Erythroblast (primary cell): ENCODE measurements at regions not wholly inside any gene's neighbourhood (a gene's known extent, or its start where the extent isn't known, plus 50 kb on each side); places are given as distances from the start of the nearest gene placed in this dataset.

Source experiments
- DNase-seq, 2 experiments: peaks; one replicate each; lab custom pipeline; 2025; lab: John Stamatoyannopoulos, UW
- GATA1 ChIP-seq: IDR thresholded peaks from 2 replicates; pipeline ENCODE4 v1.6.1; 2011; ENCODE audit warnings: low read depth, mild to moderate bottlenecking, control low read depth, low read length, moderate library complexity
- POLR2A ChIP-seq: IDR thresholded peaks from 2 replicates; pipeline ENCODE4 v1.6.1; 2011; ENCODE audit warnings: mild to moderate bottlenecking, low read length

DNA sequence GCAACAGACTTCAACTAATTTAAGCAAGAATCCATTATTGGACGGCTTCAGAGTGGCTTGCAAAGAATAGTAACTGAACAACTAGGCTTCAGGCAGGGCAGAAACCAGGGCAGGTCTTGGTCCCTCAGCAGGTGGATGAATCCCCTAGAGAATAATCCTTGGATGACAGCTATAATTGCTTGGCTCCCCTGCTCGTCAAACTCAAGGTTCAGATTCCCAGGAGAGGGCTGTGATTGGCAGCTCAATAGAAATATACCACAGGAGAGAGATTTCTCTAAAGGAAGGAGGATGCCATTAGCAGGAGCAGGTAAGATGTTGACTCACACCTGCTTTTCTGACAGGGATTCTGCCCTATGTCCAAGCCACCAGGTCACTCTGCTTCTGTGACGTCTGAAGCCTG is 89.6 kb upstream of the PCDH8 start:
- DNase-seq, result no peak
- TF ChIP-seq GATA1 (no peak), POLR2A (no peak)

DNA sequence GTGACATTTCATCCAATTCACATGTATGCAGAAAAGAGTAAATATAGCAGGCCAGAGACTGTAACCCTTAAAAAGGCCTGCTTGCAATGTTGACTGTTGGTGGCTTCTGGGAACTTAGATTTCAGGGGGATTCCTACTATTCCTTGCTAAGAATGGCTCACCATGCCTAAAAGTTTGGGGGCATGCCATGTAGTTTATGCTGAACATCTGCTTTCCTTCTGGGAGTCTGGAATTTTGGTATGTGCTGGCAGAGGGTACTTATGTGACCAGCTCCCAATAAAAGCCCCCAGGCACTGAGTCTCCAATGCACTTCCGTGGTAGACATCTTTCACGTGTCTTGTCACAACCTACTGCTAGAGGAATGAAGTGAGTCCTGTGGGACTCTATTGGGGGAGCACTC is 88.4 kb upstream of the PCDH8 start:
- TF ChIP-seq POLR2A, result no peak
- TF ChIP-seq GATA1, result no peak

DNA sequence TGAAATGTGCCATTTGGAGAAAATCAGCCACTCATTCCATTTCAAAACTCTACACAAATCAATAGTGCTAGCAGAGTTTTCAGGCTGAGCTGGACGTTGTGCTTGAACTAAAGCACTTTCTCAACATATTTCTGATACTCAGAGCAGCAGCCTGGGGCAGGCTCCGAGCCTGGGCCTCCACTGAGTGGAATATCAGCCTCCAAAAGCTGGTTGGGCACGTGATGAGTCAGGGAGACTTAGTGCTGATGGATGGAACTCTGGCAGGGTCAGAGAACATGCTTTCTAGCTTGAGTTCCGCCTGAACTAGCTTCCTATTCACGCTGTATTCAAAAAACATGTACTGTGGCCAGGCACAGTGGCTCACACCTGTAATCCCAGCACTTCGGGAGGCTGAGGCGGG is 85.8 kb upstream of the PCDH8 start:
- TF ChIP-seq POLR2A (no peak), GATA1 (no peak)
- no peak for DNase-seq

More for the DNA sequence above, 88.4 kb upstream of the PCDH8 start:
- DNase-seq, result no peak

DNA sequence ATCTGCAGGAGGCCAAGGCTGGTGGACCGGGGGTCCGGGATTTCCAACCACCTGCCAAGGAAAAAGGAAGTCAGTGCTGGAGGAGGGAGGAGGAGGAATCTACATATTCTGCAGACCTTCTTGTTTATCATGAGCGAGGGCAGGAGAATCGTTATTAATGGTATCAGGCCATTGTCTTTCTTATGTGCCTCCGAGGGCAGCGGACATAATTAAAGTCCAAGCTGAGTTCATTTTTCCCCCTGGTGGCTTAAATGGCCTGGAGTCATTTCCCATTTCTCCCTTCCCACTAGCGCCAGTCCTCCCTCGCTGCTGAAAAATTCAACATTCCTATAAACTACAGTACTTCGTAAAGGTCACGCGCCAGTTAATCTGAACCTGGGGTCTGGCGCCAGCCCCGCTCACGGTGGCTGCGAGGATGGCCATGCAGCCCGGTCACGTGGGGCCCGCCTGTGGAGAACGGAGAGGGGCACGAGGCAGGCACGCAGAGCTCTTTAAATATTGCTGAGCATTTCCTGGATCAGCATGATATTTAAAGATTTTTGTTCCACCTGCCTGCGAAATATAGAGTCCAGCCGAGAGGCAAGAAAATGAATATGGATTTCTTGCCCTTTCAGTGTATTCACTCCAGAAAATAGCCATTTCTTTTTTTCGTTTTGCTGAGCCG is 85.2 kb upstream of the PCDH8 start:
- no peak for TF ChIP-seq POLR2A
- TF ChIP-seq GATA1, result no peak
- DNase-seq, result no peak

DNA sequence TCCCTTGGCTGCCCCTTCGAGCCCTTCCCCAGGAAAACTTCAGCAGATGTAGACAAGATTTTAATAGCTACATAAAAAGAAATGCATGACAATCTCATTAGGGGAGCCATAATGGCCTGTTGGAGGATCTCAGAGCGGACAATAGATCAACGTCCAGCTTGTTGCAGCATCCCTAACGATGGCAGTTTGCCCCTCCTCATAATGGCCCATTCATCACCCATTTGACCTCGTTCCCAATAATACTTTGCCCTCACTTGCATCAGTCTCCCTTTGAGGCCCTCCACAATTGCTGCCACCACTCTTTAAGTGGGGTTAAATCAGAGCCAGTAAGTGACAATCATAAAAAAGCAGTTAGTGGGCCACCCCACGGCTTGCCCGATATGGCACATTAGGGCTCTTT is 84.7 kb upstream of the PCDH8 start:
- TF ChIP-seq GATA1 (no peak), POLR2A (no peak)

DNA sequence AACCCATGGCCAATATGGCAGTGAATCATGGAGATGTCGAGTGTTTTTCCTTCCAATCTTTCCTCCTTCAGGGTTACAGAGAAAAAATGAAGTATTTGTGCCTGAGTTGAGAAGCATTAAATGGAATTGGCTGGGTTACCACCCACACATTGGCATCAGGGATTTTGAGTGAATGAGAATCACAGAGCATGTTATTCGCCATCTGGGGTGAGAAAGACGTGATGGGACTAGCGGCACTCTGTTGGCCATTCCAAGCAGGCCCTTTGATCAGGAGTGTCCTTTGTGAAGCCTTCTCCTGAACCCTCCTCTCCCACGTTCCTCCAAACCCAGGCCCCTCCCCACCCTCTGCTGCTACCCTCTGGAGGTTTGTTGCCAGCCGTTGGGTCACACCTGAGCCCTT is 84.2 kb upstream of the PCDH8 start:
- DNase-seq, result no peak
- TF ChIP-seq GATA1, result no peak
- TF ChIP-seq POLR2A, result no peak

More for the DNA sequence above, 84.7 kb upstream of the PCDH8 start:
- no peak for DNase-seq

DNA sequence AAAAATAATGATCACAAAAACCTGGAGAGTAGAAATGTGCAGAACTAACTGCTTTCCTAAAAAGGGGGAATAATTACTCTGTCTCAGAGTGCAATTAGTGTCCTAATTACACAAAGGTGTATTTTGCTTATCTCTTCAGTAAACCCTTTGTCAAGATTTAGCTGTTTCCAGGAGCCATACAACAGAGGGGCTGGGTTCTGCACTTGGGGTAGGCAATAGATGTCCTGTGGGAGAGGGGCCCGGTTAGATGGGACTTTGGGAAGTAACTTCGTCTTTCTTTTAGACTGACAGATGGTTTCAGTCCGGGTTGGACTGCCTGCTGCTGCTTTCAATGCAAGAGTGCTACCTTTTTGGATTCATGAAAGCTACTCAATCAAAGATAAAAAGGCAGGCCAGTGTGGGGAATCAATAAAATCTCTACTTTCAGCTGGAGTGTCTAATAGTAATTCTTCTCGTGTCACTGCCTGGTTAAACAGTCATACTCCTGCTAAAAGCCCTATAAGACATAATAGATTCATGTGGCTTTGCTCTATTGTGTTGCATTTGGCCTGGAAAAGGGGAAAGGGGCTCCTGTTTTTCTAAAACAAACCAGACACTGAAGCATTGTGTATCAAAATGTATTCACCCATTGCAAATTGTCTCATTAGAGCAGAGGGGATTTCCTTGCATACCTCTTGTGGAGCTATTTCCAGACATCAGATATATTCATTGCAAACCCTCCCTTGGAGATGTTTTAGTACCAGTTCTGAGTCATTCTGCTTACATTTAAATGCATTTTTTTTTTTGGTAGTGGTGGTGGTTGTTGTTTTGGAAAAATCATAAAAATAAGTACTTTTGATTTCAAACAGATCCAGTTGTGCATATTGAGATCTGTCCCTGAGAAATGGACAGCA is 83.3 kb upstream of the PCDH8 start:
- DNase-seq, result no peak
- TF ChIP-seq GATA1 (no peak), POLR2A (no peak)

DNA sequence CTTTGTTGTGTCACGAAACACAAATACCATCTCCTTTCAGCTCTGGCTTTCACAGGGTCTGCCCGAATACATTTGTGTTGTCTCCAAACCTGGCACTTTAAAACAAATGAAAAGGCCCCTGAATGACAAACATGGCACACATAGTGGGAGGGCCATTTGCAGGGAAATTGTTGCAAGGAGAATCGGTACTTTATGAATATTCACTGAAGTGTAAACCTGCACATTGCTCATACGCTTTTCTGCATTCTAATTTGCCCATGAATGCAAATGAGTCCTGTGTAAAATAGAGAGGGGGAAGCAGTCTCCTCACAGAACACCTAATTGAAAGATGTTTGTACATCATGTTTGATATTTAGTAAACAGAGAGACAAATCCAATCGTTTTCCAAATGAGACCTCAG is 82.7 kb upstream of the PCDH8 start:
- no peak for TF ChIP-seq POLR2A
- no peak for TF ChIP-seq GATA1
- no peak for DNase-seq

DNA sequence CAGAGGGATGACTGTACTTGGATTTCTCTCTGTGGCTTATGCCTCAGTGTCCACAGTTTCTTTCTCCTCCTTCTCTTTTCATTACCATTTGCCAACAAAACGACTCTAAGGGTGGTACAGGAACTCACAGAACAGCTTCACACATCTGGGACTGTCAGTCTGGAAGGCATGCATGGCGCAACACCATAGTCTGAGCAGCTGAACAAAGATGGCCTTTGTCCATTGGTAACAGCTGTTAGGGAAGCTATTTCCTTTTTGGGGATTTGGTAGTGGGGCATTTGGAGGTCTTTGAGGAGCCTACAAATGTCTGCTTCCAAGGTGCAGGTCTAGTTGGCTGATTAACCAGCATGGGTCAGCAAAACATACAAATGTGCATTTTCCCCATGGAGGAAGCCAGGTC is 81.4 kb upstream of the PCDH8 start:
- TF ChIP-seq POLR2A (no peak), GATA1 (no peak)

DNA sequence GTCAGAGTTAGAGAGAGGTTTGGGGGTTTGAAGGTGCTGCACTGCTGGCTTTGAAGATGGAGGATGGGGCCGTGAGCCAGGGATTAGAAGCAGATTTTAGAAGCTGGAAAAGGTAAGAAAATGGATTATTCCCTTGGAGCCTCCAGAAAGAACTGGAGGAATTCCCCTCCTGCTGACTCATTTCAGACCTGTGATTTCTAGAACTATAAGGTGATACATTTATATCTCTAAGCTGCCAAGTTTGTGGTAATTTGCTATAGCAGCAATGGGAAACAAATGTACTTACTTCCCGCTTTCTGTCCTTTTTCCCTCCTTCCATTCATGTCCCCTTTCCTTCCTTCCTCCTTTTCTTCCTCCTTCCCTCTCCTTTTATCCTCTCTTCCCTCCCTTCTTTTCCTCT is 78.5 kb upstream of the PCDH8 start:
- DNase-seq, result no peak
- TF ChIP-seq GATA1 (no peak), POLR2A (no peak)

More for the DNA sequence above, 81.4 kb upstream of the PCDH8 start:
- DNase-seq, result no peak

DNA sequence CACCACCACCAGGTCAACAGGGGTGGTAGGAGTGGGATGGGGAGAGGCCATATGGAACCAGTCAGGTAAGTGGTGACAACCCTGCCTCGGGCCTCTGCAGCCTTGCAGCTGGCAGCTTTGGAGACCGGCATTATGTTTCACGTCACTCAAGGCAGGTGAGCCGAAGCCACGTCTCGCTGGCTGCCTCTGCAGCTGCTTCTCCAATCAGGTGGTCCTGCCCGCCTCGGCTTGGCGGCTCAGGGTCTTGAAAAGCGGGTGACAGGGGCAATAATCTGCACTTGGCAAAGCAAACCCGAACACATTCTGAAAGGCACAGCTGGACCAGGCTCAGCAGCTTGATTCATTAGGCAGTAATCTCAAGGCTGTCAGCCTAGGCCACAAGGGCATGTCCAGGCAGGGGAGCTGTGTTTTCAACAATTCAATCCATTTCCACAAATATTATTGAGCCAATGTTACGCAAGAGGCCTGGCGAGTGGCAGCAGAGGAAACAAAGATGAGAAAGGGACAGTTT is 77.4 kb upstream of the PCDH8 start:
- TF ChIP-seq POLR2A (no peak), GATA1 (no peak)
- DNase-seq, result no peak

DNA sequence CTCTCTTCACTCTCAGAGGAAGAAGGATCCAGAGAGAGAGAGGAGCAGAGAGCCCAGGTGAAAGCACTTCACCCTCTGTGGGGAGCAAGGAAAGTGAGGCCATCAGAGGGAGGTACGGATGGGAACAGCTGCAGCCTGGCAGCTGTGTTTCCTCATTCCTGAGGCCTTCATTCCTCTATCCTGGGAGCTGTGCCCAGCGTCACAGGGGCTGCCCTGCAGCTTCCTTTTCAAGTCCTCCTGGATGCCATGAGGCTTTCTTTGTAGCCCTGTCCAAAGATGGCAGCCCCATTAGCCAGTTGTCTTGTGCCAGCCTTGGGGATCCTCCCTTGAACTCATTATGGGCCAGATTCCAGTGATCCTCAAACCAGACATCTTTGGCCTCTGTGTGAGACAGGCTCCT is 76.8 kb upstream of the PCDH8 start:
- DNase-seq, result no peak
- TF ChIP-seq GATA1 (no peak), POLR2A (no peak)

DNA sequence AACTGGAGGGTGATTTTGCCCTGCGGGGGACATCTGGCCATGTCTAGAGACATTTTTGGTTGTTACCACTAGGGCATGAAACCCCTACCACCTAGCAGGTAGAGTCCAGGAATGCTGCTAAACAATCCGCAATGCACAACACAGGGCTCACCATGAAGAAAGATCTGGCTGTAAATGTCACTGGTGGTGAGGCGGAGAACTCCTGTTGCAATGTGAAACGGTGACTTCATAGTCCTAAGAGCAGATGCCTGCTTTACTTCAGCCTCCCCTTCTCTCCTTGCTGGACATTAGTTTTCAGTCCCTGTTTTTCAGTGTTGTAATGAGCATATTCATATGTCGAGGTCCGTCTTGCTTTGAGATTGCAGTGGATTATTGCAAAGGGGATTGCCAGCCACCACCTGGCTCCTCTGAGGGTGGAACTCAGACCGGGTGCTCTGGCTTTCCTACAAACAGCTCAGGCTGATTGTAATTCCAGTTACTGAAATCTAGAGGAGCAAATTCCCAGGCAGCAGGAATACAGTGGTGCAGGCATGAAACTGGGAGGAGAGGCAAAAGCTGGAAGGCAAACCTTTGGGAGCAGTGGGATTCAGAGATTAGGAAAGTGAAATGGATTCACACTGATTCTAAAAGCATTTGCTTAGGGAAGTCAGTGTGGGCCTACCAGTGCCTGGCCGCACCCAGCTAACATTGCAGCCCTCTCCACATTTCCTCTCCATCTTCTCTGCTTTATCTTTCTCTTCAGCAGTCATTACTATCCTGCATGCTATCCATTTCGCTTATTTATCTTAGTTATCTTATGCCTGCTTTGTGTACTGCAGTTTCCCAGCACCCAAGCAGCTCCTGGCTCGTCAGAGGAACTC is 76.1 kb upstream of the PCDH8 start:
- DNase-seq, result no peak

More for the DNA sequence above, 76.1 kb upstream of the PCDH8 start:
- TF ChIP-seq POLR2A, result no peak
- no peak for TF ChIP-seq GATA1
